ENCODE measurements at regions not wholly inside any gene's neighbourhood (a gene's known extent, or its start where the extent isn't known, plus 50 kb on each side); places are given as distances from the start of the nearest gene placed in this dataset.

DNA sequence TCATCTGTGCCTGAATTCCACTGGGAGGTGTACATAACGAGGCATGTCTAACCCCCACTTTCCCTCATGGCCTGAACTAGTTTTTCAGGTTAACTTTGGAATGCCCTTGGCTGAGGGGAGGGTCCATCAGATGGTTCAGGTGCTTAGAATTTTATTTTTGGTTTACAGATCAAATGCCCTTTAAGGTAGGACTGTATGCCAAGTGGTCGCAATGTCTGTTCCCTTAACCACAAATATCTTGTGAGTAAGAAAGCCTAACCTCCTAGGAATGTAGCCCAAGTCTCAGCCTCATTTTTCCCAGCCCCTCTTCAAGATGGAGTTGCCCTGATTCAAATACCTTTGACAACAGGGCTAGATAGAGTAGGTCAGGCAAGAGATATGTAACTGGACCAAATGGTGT lies 78.4 kb downstream of the RNASET2 start:
- no peak overlapping the region for H3K27ac ChIP-seq (ENCODE audit: low read depth, low read length)
- H2AFZ ChIP-seq (ENCODE audit: low read depth, low read length, severe bottlenecking) = no peak overlapping the region
- no peaks in the 10 kb centered on the region for H3K9me2 ChIP-seq (replicated peaks; ENCODE audit: insufficient read depth, low read length)
- H3K4me2 ChIP-seq (ENCODE audit: low read depth, low read length, poor library complexity, severe bottlenecking) = no peak overlapping the region
- H3K79me2 ChIP-seq (ENCODE audit: insufficient read depth, low read length) = no peaks in the 10 kb centered on the region
- no peak for TF ChIP-seq EZH2phosphoT487 (conservative IDR thresholded peaks at IDR 0.05; ENCODE audit: low read length)
- TF ChIP-seq, protein P1, sequence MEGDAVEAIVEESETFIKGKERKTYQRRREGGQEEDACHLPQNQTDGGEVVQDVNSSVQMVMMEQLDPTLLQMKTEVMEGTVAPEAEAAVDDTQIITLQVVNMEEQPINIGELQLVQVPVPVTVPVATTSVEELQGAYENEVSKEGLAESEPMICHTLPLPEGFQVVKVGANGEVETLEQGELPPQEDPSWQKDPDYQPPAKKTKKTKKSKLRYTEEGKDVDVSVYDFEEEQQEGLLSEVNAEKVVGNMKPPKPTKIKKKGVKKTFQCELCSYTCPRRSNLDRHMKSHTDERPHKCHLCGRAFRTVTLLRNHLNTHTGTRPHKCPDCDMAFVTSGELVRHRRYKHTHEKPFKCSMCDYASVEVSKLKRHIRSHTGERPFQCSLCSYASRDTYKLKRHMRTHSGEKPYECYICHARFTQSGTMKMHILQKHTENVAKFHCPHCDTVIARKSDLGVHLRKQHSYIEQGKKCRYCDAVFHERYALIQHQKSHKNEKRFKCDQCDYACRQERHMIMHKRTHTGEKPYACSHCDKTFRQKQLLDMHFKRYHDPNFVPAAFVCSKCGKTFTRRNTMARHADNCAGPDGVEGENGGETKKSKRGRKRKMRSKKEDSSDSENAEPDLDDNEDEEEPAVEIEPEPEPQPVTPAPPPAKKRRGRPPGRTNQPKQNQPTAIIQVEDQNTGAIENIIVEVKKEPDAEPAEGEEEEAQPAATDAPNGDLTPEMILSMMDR (IDR thresholded peaks at IDR 0.05; ENCODE audit: insufficient read depth, low read length, poor library complexity, severe bottlenecking) = no peak
- no peak overlapping the region for H3K4me3 ChIP-seq (ENCODE audit: insufficient read depth, low read length, poor library complexity, severe bottlenecking)
- no peaks in the 10 kb centered on the region for H4K20me1 ChIP-seq (ENCODE audit: low read depth, low read length)
- H3F3A ChIP-seq (ENCODE audit: insufficient read depth) = no peaks in the 10 kb centered on the region
- H3K36me3 ChIP-seq (ENCODE audit: low read length) = no peaks in the 10 kb centered on the region
- H3K27me3 ChIP-seq (ENCODE audit: low read length) = no peaks in the 10 kb centered on the region
- H3K9ac ChIP-seq (ENCODE audit: low read length) = no peak overlapping the region
- no peaks in the 10 kb centered on the region for H3K9me3 ChIP-seq (ENCODE audit: insufficient read depth, low read length)

DNA sequence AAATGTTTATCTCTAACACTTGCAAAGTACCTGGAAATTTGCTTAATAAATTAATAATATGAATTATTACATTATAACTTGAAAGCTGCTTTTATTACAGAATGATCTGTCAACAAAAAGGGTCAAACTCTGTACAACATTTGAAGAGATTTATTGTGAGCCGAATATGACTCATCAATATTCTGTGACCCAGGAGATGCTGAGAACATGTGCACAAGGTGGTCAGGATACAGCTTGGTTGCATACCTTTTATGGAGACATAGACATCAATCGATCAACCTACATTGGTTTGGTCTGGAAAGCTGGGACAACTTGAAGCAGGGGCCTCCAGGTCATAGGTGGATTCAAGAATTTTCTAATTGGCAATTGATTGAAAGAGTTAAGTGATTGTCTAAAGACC lies 79.0 kb downstream of the RNASET2 start:
- no peak for TF ChIP-seq EZH2phosphoT487 (conservative IDR thresholded peaks at IDR 0.05; ENCODE audit: low read length)
- TF ChIP-seq, protein P1 (IDR thresholded peaks at IDR 0.05; ENCODE audit: insufficient read depth, low read length, poor library complexity, severe bottlenecking) = no peak
- H3K27me3 ChIP-seq (ENCODE audit: low read length) = no peaks in the 10 kb centered on the region
- H4K20me1 ChIP-seq (ENCODE audit: low read depth, low read length) = no peaks in the 10 kb centered on the region
- no peaks in the 10 kb centered on the region for H3F3A ChIP-seq (ENCODE audit: insufficient read depth)
- no peak overlapping the region for H3K4me2 ChIP-seq (ENCODE audit: low read depth, low read length, poor library complexity, severe bottlenecking)
- H3K79me2 ChIP-seq (ENCODE audit: insufficient read depth, low read length) = no peaks in the 10 kb centered on the region
- H3K36me3 ChIP-seq (ENCODE audit: low read length) = no peaks in the 10 kb centered on the region
- H3K9me2 ChIP-seq (replicated peaks; ENCODE audit: insufficient read depth, low read length) = no peaks in the 10 kb centered on the region
- H3K9me3 ChIP-seq (ENCODE audit: insufficient read depth, low read length) = no peaks in the 10 kb centered on the region
- H3K27ac ChIP-seq (ENCODE audit: low read depth, low read length) = no peak overlapping the region
- no peak overlapping the region for H2AFZ ChIP-seq (ENCODE audit: low read depth, low read length, severe bottlenecking)
- H3K9ac ChIP-seq (ENCODE audit: low read length) = no peak overlapping the region
- H3K4me3 ChIP-seq (ENCODE audit: insufficient read depth, low read length, poor library complexity, severe bottlenecking) = no peak overlapping the region

DNA sequence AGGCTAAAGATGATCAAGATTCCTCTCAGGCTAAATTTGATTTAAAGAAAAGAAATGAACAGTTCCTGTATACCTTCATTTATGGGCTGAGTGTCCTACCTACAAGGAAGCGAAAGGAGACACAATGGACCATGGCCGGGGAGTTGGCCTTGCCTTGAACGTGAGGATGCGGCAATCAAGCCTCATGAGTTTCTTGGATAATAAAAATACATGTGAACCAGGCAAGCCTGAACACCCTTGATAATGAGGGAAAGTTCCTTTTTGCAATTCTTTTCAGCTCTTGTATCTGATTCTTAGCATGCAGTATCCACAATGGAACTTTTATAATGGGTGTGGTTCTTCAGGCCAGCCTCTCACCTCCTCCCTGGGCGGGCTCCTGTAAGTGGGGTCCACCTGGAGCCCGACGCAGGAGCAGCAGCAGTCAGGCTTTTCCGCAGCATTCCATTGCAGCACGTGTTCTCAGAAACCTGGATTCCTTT lies 83.8 kb downstream of the RNASET2 start:
- Histone ChIP-seq H3K9me2 (replicated peaks; ENCODE audit: insufficient read depth, low read length) (no peaks in the 10 kb centered on the region), H3K36me3 (ENCODE audit: low read length) (no peaks in the 10 kb centered on the region), H3K4me3 (ENCODE audit: insufficient read depth, low read length, poor library complexity, severe bottlenecking) (no peak overlapping the region), H3K4me2 (ENCODE audit: low read depth, low read length, poor library complexity, severe bottlenecking) (no peak overlapping the region), H3K9ac (ENCODE audit: low read length) (no peak overlapping the region), H4K20me1 (ENCODE audit: low read depth, low read length) (no peaks in the 10 kb centered on the region), H2AFZ (ENCODE audit: low read depth, low read length, severe bottlenecking) (no peak overlapping the region), H3K9me3 (ENCODE audit: insufficient read depth, low read length) (no peaks in the 10 kb centered on the region), H3K79me2 (ENCODE audit: insufficient read depth, low read length) (no peaks in the 10 kb centered on the region), H3F3A (ENCODE audit: insufficient read depth) (no peaks in the 10 kb centered on the region), H3K27ac (ENCODE audit: low read depth, low read length) (no peak overlapping the region), H3K27me3 (ENCODE audit: low read length) (no peaks in the 10 kb centered on the region)
- TF ChIP-seq, protein P1 (IDR thresholded peaks at IDR 0.05; ENCODE audit: insufficient read depth, low read length, poor library complexity, severe bottlenecking) = no peak
- TF ChIP-seq EZH2phosphoT487 (conservative IDR thresholded peaks at IDR 0.05; ENCODE audit: low read length) = no peak
